ENCODE measurements at regions not wholly inside any gene's neighbourhood (a gene's known extent, or its start where the extent isn't known, plus 50 kb on each side); places are given as distances from the start of the nearest gene placed in this dataset.

DNA sequence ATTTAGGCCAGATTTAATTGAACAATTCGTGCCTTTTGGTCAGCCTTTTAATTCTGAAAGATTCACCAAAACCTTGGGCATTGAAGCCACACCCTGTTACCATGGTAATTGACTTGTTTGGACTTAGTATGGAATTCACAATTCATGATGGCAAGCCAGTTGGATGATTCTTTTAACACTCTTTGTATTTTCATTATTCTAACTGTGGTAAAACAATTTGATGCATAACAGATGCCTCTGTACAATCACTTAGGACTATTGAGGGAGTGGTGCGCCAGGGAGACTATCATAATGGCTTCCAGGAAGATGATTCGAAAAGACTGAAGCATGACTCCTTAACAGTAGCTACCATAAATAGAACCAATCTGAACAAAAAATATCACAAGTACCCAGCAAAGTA, 381.1 kb upstream of the ADAMTS16 start:
- H3K4me2 ChIP-seq (ENCODE audit: low read length) = no peak overlapping the region
- no peaks in the 10 kb centered on the region for H3K36me3 ChIP-seq (ENCODE audit: insufficient read depth, low read length)
- no peaks in the 10 kb centered on the region for H3K9me3 ChIP-seq (ENCODE audit: low read length)
- no peaks in the 10 kb centered on the region for H3K9me2 ChIP-seq (ENCODE audit: insufficient read depth, low read length)
- H3K27ac ChIP-seq (ENCODE audit: low read depth, low read length, poor library complexity, severe bottlenecking) = no peak overlapping the region
- no peaks in the 10 kb centered on the region for H4K20me1 ChIP-seq (ENCODE audit: insufficient read depth, low read length)
- BruUV-seq (replicated peaks) = no TSS peak
- POLR2A ChIA-PET = no interaction called here
- no peak for DNase-seq (ENCODE audit: low spot score)
- no peaks in the 10 kb centered on the region for H3K79me2 ChIP-seq (ENCODE audit: insufficient read depth, low read depth, low read length)
- TF ChIP-seq, protein P1, sequence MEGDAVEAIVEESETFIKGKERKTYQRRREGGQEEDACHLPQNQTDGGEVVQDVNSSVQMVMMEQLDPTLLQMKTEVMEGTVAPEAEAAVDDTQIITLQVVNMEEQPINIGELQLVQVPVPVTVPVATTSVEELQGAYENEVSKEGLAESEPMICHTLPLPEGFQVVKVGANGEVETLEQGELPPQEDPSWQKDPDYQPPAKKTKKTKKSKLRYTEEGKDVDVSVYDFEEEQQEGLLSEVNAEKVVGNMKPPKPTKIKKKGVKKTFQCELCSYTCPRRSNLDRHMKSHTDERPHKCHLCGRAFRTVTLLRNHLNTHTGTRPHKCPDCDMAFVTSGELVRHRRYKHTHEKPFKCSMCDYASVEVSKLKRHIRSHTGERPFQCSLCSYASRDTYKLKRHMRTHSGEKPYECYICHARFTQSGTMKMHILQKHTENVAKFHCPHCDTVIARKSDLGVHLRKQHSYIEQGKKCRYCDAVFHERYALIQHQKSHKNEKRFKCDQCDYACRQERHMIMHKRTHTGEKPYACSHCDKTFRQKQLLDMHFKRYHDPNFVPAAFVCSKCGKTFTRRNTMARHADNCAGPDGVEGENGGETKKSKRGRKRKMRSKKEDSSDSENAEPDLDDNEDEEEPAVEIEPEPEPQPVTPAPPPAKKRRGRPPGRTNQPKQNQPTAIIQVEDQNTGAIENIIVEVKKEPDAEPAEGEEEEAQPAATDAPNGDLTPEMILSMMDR (conservative IDR thresholded peaks at IDR 0.05; ENCODE audit: low read length) = no peak
- no peak for TF ChIP-seq EZH2phosphoT487 (IDR thresholded peaks at IDR 0.05; ENCODE audit: borderline replicate concordance, low read depth, low read length)
- H3K4me1 ChIP-seq (ENCODE audit: insufficient read depth, low read length, poor library complexity, severe bottlenecking) = no peaks in the 10 kb centered on the region
- CTCF ChIA-PET (ENCODE audit: unreplicated experiment) = no interaction called here
- intact Hi-C loops (cut with micrococcal nuclease; ENCODE audit: unreplicated experiment) = no loop called here
- no peak overlapping the region for H3K4me3 ChIP-seq (ENCODE audit: low read depth, low read length, poor library complexity, severe bottlenecking)
- H2AFZ ChIP-seq (ENCODE audit: low read length) = no peak overlapping the region

DNA sequence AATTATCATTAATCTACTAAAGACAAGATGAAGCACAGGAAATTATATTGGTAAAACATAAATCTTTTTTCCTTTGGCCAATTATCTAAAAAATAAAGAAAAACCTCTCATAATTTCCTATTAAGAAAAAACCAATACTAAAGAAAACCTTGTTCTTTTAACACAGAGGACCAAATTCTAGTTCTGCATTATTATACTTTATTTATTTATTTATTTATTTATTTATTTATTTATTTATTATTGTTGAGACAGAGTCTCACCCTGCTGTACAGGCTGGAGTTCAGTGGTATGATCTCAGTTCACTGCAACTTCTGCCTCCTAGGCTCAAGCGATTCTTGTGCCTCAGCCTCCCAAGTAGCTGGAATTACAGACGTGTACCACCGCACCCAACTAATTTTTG, 377.8 kb upstream of the ADAMTS16 start:
- Histone ChIP-seq H3K79me2 (ENCODE audit: insufficient read depth, low read depth, low read length) (no peaks in the 10 kb centered on the region), H3K9me2 (ENCODE audit: insufficient read depth, low read length) (no peaks in the 10 kb centered on the region), H3K4me3 (ENCODE audit: low read depth, low read length, poor library complexity, severe bottlenecking) (no peak overlapping the region), H3K4me2 (ENCODE audit: low read length) (no peak overlapping the region), H3K9me3 (ENCODE audit: low read length) (no peaks in the 10 kb centered on the region), H4K20me1 (ENCODE audit: insufficient read depth, low read length) (no peaks in the 10 kb centered on the region), H2AFZ (ENCODE audit: low read length) (no peak overlapping the region), H3K4me1 (ENCODE audit: insufficient read depth, low read length, poor library complexity, severe bottlenecking) (no peaks in the 10 kb centered on the region), H3K36me3 (ENCODE audit: insufficient read depth, low read length) (no peaks in the 10 kb centered on the region), H3K27ac (ENCODE audit: low read depth, low read length, poor library complexity, severe bottlenecking) (no peak overlapping the region)
- ChIA-PET POLR2A (interaction anchor here (0.6 kb wide), 1 partner anchor 250 kb away, joined by 3 read pairs; no protein-coding TSS in a partner anchor), CTCF (ENCODE audit: unreplicated experiment) (no interaction called here)
- TF ChIP-seq, protein P1 (conservative IDR thresholded peaks at IDR 0.05; ENCODE audit: low read length) = no peak
- TF ChIP-seq EZH2phosphoT487 (IDR thresholded peaks at IDR 0.05; ENCODE audit: borderline replicate concordance, low read depth, low read length) = no peak
- no TSS peak for BruUV-seq (replicated peaks)
- no peak for DNase-seq (ENCODE audit: low spot score)
- intact Hi-C loops (cut with micrococcal nuclease; ENCODE audit: unreplicated experiment) = no loop called here

DNA sequence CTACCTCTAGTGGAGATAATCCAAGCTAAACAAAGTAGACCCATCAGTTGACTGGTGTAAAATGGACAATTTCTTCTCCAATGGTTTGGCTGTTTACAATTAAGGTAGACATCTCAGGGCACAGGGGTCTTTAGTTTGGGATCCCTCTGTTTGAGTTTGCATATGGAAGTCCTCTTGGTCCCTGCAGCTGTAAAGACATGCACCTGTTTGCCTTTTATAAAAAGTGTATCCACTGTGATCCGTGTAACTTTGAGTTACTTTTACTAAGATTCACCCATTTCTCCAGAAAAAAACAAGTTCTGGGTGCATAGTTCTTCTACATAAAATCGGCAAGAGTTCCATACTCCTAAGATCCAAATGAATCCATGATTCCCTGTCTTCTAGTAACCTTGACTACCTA, 374.7 kb upstream of the ADAMTS16 start:
- POLR2A ChIA-PET = no interaction called here
- Histone ChIP-seq H3K4me1 (ENCODE audit: insufficient read depth, low read length, poor library complexity, severe bottlenecking) (no peaks in the 10 kb centered on the region), H4K20me1 (ENCODE audit: insufficient read depth, low read length) (no peaks in the 10 kb centered on the region), H3K36me3 (ENCODE audit: insufficient read depth, low read length) (no peaks in the 10 kb centered on the region), H3K27ac (ENCODE audit: low read depth, low read length, poor library complexity, severe bottlenecking) (no peak overlapping the region), H3K9me2 (ENCODE audit: insufficient read depth, low read length) (no peaks in the 10 kb centered on the region), H3K4me2 (ENCODE audit: low read length) (no peak overlapping the region), H3K9me3 (ENCODE audit: low read length) (no peaks in the 10 kb centered on the region), H3K4me3 (ENCODE audit: low read depth, low read length, poor library complexity, severe bottlenecking) (no peak overlapping the region), H3K79me2 (ENCODE audit: insufficient read depth, low read depth, low read length) (no peaks in the 10 kb centered on the region), H2AFZ (ENCODE audit: low read length) (no peak overlapping the region)
- DNase-seq (ENCODE audit: low spot score) = no peak
- TF ChIP-seq, protein P1 (conservative IDR thresholded peaks at IDR 0.05; ENCODE audit: low read length) = no peak
- no peak for TF ChIP-seq EZH2phosphoT487 (IDR thresholded peaks at IDR 0.05; ENCODE audit: borderline replicate concordance, low read depth, low read length)
- CTCF ChIA-PET (ENCODE audit: unreplicated experiment) = no interaction called here
- intact Hi-C loops (cut with micrococcal nuclease; ENCODE audit: unreplicated experiment) = no loop called here
- BruUV-seq (replicated peaks) = no TSS peak

Data from OCI-LY7 (cell line).